Bronchial epithelial cell (primary cell): ENCODE measurements at regions not wholly inside any gene's neighbourhood (a gene's known extent, or its start where the extent isn't known, plus 50 kb on each side); places are given as distances from the start of the nearest gene placed in this dataset.

ENCODE experiments used
- DNase-seq: peaks from one replicate; pipeline ENCODE4 v3.0.0-alpha.2; 2010; ENCODE audit warnings: low read depth
- FAIRE-seq: peaks from 2 replicates; lab custom pipeline; 2011; peaks lifted over from hg19 to GRCh38; lab: Jason Lieb, UNC
- H3K27me3 ChIP-seq: 2 replicates; pipeline ENCODE4 v1.5.1; 2011; ENCODE audit warnings: low read length; ENCODE audit not compliant: control insufficient read depth, insufficient read depth
- H3K36me3 ChIP-seq: 2 replicates; pipeline ENCODE4 v1.5.1; 2011; ENCODE audit warnings: low read length; ENCODE audit not compliant: control insufficient read depth, insufficient read depth
- H3K4me3 ChIP-seq: 2 replicates; pipeline ENCODE4 v1.5.1; 2011; ENCODE audit warnings: mild to moderate bottlenecking, low read depth, low read length, control low read depth
- CTCF ChIP-seq: IDR thresholded peaks from 2 replicates; pipeline ENCODE4 v1.5.1; 2011; ENCODE audit warnings: mild to moderate bottlenecking, moderate library complexity, low read length, control low read depth, inconsistent platforms; ENCODE audit not compliant: insufficient read depth, severe bottlenecking

- DNase-seq = no peak
- no peak overlapping the region for H3K4me3 ChIP-seq
- no peaks in the 10 kb centered on the region for H3K36me3 ChIP-seq
- no peak for TF ChIP-seq CTCF
- no peaks in the 10 kb centered on the region for H3K27me3 ChIP-seq
- no peak for FAIRE-seq
Measured at GRCh38 chr21:16711757-16712156, 801.1 kb upstream of the CXADR start.

- Histone ChIP-seq H3K4me3 (no peak overlapping the region), H3K36me3 (no peaks in the 10 kb centered on the region), H3K27me3 (no peaks in the 10 kb centered on the region)
- no peak for TF ChIP-seq CTCF
- DNase-seq (no peak), FAIRE-seq (no peak)
Measured at GRCh38 chr21:16713331-16714117, 799.3 kb upstream of the CXADR start.

- no peaks in the 10 kb centered on the region for H3K36me3 ChIP-seq
- H3K4me3 ChIP-seq = no peak overlapping the region
- no peak for DNase-seq
- H3K27me3 ChIP-seq = no peaks in the 10 kb centered on the region
- no peak for FAIRE-seq
- no peak for TF ChIP-seq CTCF
Measured at GRCh38 chr21:16740511-16740910, 772.3 kb upstream of the CXADR start.

- H3K27me3 ChIP-seq = no peaks in the 10 kb centered on the region
- H3K36me3 ChIP-seq = no peaks in the 10 kb centered on the region
- no peak for TF ChIP-seq CTCF
- H3K4me3 ChIP-seq = no peak overlapping the region
- DNase-seq (no peak), FAIRE-seq (no peak)
Measured at GRCh38 chr21:16741141-16741665, 771.6 kb upstream of the CXADR start.

- DNase-seq (no peak), FAIRE-seq (no peak)
- Histone ChIP-seq H3K4me3 (no peak overlapping the region), H3K36me3 (no peaks in the 10 kb centered on the region), H3K27me3 (no peaks in the 10 kb centered on the region)
- no peak for TF ChIP-seq CTCF
Measured at GRCh38 chr21:16742131-16742641, 770.7 kb upstream of the CXADR start.
